ENCODE measurements at regions not wholly inside any gene's neighbourhood (a gene's known extent, or its start where the extent isn't known, plus 50 kb on each side); places are given as distances from the start of the nearest gene placed in this dataset.

GRCh38 chr10:128241023-128241422, 114.8 kb upstream of the MKI67 start:
- TF ChIP-seq DRAP1 (CRISPR knock-in tag; IDR thresholded peaks at IDR 0.05) (no peak), ZBTB43 (CRISPR knock-in tag; conservative IDR thresholded peaks at IDR 0.05) (no peak), ZNF747 (CRISPR knock-in tag; IDR thresholded peaks at IDR 0.05; ENCODE audit: borderline replicate concordance) (no peak), POLR2AphosphoS5 (IDR thresholded peaks at IDR 0.05; ENCODE audit: low read depth, low read length) (no peak), MAFK (conservative IDR thresholded peaks at IDR 0.05 in 1 of 2, IDR thresholded peaks at IDR 0.05 in 1 of 2; ENCODE audit: low read length in 2 of 2) (no peak), ZFP37 (CRISPR knock-in tag; IDR thresholded peaks at IDR 0.05; ENCODE audit: borderline replicate concordance) (no peak), TAF1 (CRISPR knock-in tag; IDR thresholded peaks at IDR 0.05) (no peak), CTCF (CRISPR knock-in tag; IDR thresholded peaks at IDR 0.05) (no peak), CEBPB (IDR thresholded peaks at IDR 0.05; ENCODE audit: borderline replicate concordance, low read depth, low read length) (no peak), RELA (CRISPR knock-in tag; IDR thresholded peaks at IDR 0.05) (no peak), ZNF556 (CRISPR knock-in tag; IDR thresholded peaks at IDR 0.05; ENCODE audit: borderline replicate concordance) (no peak), JUNB (CRISPR knock-in tag; IDR thresholded peaks at IDR 0.05; ENCODE audit: borderline replicate concordance) (no peak), POLR2A (IDR thresholded peaks at IDR 0.05; ENCODE audit: insufficient read depth in 1 of 2, low read depth in 2 of 2, low read length in 2 of 2) (no peak)

Measured in HepG2 (cell line).